ENCODE measurements at regions not wholly inside any gene's neighbourhood (a gene's known extent, or its start where the extent isn't known, plus 50 kb on each side); places are given as distances from the start of the nearest gene placed in this dataset.

DNA sequence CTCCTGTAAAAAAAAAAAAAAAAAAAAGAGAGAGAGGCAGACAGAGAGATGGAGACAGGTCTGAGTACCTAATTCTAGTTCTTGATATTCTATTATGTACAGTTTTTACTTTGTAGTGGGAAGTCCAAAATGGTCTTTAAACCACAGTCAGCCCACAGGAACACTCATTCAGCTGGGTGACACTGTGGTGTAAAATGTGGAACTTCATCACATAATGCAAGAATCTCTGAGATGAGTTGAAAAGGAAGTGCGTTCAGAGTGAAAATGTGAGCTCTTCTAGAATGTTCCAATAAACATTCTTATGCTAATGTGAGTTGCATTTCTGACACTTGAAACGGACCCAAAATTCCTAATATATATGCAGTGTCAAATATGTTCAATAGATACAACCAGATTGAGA, 972.1 kb downstream of the CDH11 start:
- Histone ChIP-seq H3K36me3 (ENCODE audit: control insufficient read depth, insufficient read depth, low read length) (no peaks in the 10 kb centered on the region), H3K4me1 (ENCODE audit: control insufficient read depth, insufficient read depth, low read length) (no peaks in the 10 kb centered on the region), H3K9me3 (ENCODE audit: control insufficient read depth, insufficient read depth, low read length) (peaks cover 3% of the 10 kb centered on the region), H3K4me3 (ENCODE audit: low read length) (no peak overlapping the region), H3K27ac (ENCODE audit: low read length) (no peak overlapping the region), H3K27me3 (ENCODE audit: control insufficient read depth, insufficient read depth, low read length) (no peaks in the 10 kb centered on the region)
- TF ChIP-seq, protein P1, sequence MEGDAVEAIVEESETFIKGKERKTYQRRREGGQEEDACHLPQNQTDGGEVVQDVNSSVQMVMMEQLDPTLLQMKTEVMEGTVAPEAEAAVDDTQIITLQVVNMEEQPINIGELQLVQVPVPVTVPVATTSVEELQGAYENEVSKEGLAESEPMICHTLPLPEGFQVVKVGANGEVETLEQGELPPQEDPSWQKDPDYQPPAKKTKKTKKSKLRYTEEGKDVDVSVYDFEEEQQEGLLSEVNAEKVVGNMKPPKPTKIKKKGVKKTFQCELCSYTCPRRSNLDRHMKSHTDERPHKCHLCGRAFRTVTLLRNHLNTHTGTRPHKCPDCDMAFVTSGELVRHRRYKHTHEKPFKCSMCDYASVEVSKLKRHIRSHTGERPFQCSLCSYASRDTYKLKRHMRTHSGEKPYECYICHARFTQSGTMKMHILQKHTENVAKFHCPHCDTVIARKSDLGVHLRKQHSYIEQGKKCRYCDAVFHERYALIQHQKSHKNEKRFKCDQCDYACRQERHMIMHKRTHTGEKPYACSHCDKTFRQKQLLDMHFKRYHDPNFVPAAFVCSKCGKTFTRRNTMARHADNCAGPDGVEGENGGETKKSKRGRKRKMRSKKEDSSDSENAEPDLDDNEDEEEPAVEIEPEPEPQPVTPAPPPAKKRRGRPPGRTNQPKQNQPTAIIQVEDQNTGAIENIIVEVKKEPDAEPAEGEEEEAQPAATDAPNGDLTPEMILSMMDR (IDR thresholded peaks at IDR 0.05): no peak
- Mint-ChIP-seq H3K4me3 (no peak overlapping the region), H3K4me1 (no peaks in the 10 kb centered on the region), H3K9me3 (peaks cover 10 to 17% of the 10 kb centered on the region in 2 donors), H3K36me3 (peaks cover 6% of the 10 kb centered on the region), H3K27me3 (ENCODE audit: low read depth in 2 of 2) (no peaks in the 10 kb centered on the region), H3K27ac (no peak overlapping the region)
- no CpG with 5 or more reads among the region's 2 CpGs for WGBS (ENCODE audit: insufficient coverage)
- DNase-seq: no peak
- ATAC-seq: no peak
- intact Hi-C loops (cut with micrococcal nuclease): no loop called here

DNA sequence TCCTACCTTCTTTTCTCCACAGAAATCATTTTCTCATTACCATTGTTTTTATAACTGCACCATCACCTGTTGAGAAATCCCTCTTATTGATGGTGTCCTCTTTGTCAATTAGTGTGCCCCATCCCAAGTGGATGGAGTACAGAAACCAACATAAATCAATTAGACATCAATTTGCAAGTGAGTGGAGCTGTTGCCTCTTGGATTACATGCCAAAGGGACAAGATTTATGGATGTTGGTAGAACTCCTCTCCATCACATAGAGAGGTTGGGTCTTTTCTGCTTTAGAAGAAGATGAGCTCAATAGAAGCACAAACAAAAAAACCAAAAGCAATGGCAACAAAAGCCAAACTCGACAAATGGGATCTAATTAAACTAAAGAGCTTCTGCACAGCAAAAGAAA, 973.5 kb downstream of the CDH11 start:
- Mint-ChIP-seq H3K27ac (no peak overlapping the region), H3K4me3 (no peak overlapping the region), H3K27me3 (ENCODE audit: low read depth in 2 of 2) (no peaks in the 10 kb centered on the region), H3K4me1 (no peaks in the 10 kb centered on the region), H3K9me3 (peaks cover 12 to 17% of the 10 kb centered on the region in 2 donors), H3K36me3 (peaks cover 6% of the 10 kb centered on the region)
- H3K27ac ChIP-seq (ENCODE audit: low read length): no peak overlapping the region
- H3K4me1 ChIP-seq (ENCODE audit: control insufficient read depth, insufficient read depth, low read length): no peaks in the 10 kb centered on the region
- DNase-seq: no peak
- no peak for ATAC-seq
- TF ChIP-seq, protein P1 (IDR thresholded peaks at IDR 0.05): no peak
- H3K36me3 ChIP-seq (ENCODE audit: control insufficient read depth, insufficient read depth, low read length): no peaks in the 10 kb centered on the region
- no CpG with 5 or more reads among the region's 1 CpG for WGBS (ENCODE audit: insufficient coverage)
- intact Hi-C loops (cut with micrococcal nuclease): no loop called here
- peaks cover 3% of the 10 kb centered on the region for H3K9me3 ChIP-seq (ENCODE audit: control insufficient read depth, insufficient read depth, low read length)
- H3K4me3 ChIP-seq (ENCODE audit: low read length): no peak overlapping the region
- H3K27me3 ChIP-seq (ENCODE audit: control insufficient read depth, insufficient read depth, low read length): no peaks in the 10 kb centered on the region

DNA sequence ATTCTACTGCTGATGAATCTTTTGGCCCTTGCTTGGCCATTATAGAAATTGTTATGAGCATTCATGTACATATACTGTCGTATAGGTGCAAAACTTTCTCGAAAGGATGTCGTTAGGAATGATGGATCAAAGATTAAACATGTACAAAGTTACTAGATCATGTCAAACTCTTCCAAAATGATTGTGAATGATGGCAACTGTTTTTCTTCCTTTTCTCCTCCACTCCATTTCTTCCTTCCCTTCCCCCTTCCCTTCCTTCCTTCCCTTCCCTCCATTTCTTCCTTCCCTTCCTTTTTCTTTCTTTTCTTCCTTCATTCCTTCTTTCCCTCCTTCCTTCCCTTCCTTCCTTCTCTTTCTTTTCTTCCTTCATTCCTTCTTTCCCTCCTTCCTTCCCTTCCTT, 973.9 kb downstream of the CDH11 start:
- Mint-ChIP-seq H3K36me3 (peaks cover 3% of the 10 kb centered on the region), H3K27ac (no peak overlapping the region), H3K27me3 (ENCODE audit: low read depth in 2 of 2) (no peaks in the 10 kb centered on the region), H3K4me1 (no peaks in the 10 kb centered on the region), H3K9me3 (peaks cover 12 to 17% of the 10 kb centered on the region in 2 donors), H3K4me3 (no peak overlapping the region)
- Histone ChIP-seq H3K9me3 (ENCODE audit: control insufficient read depth, insufficient read depth, low read length) (no peaks in the 10 kb centered on the region), H3K4me1 (ENCODE audit: control insufficient read depth, insufficient read depth, low read length) (no peaks in the 10 kb centered on the region), H3K4me3 (ENCODE audit: low read length) (no peak overlapping the region), H3K36me3 (ENCODE audit: control insufficient read depth, insufficient read depth, low read length) (no peaks in the 10 kb centered on the region), H3K27ac (ENCODE audit: low read length) (no peak overlapping the region), H3K27me3 (ENCODE audit: control insufficient read depth, insufficient read depth, low read length) (no peaks in the 10 kb centered on the region)
- TF ChIP-seq, protein P1 (IDR thresholded peaks at IDR 0.05): no peak
- no peak for ATAC-seq
- WGBS (ENCODE audit: insufficient coverage): 96% methylated on average over 3 of the region's 3 CpGs
- intact Hi-C loops (cut with micrococcal nuclease): no loop called here
- no peak for DNase-seq

DNA sequence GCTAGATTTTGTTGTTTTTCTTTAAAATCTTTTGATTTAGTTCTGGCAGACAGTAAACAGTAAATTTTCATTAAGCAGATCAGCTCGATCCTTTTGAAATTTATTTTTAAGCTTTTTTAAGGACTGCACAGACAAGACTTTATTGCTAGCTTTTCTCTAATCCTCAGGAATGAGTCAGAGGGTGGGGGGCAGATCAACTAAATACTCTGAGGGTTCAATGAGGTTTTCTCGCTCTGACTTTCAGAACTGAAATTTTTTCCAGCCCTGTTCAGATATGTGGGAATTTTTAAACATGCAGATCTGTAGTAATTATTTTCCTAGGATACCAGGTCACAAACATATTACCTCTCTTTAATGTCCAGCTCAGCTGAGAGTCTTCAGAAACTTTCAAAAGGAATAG, 977.2 kb downstream of the CDH11 start:
- no peak overlapping the region for H3K27ac ChIP-seq (ENCODE audit: low read length)
- intact Hi-C loops (cut with micrococcal nuclease): no loop called here
- H3K36me3 Mint-ChIP-seq: no peaks in the 10 kb centered on the region
- ATAC-seq: no peak
- H3K4me1 Mint-ChIP-seq: no peaks in the 10 kb centered on the region
- H3K4me3 Mint-ChIP-seq: no peak overlapping the region
- H3K27me3 Mint-ChIP-seq (ENCODE audit: low read depth in 2 of 2): no peaks in the 10 kb centered on the region
- H3K27me3 ChIP-seq (ENCODE audit: control insufficient read depth, insufficient read depth, low read length): no peaks in the 10 kb centered on the region
- no peaks in the 10 kb centered on the region for H3K4me1 ChIP-seq (ENCODE audit: control insufficient read depth, insufficient read depth, low read length)
- no peak overlapping the region for H3K27ac Mint-ChIP-seq
- TF ChIP-seq, protein P1 (IDR thresholded peaks at IDR 0.05): no peak
- peaks cover 7 to 11% of the 10 kb centered on the region in 2 donors for H3K9me3 Mint-ChIP-seq
- DNase-seq: no peak
- H3K36me3 ChIP-seq (ENCODE audit: control insufficient read depth, insufficient read depth, low read length): no peaks in the 10 kb centered on the region
- no peak overlapping the region for H3K4me3 ChIP-seq (ENCODE audit: low read length)
- no peaks in the 10 kb centered on the region for H3K9me3 ChIP-seq (ENCODE audit: control insufficient read depth, insufficient read depth, low read length)
- WGBS (ENCODE audit: insufficient coverage): 83% methylated on average over 1 of the region's 2 CpGs

All from natural killer cell (primary cell).